CD1c-positive myeloid dendritic cell (primary cell): ENCODE measurements at regions not wholly inside any gene's neighbourhood (a gene's known extent, or its start where the extent isn't known, plus 50 kb on each side); places are given as distances from the start of the nearest gene placed in this dataset.

Source experiments
- DNase-seq: peaks from one replicate; pipeline ENCODE4 v3.0.0-alpha.2; 2016; ENCODE audit errors: extremely low spot score

DNA sequence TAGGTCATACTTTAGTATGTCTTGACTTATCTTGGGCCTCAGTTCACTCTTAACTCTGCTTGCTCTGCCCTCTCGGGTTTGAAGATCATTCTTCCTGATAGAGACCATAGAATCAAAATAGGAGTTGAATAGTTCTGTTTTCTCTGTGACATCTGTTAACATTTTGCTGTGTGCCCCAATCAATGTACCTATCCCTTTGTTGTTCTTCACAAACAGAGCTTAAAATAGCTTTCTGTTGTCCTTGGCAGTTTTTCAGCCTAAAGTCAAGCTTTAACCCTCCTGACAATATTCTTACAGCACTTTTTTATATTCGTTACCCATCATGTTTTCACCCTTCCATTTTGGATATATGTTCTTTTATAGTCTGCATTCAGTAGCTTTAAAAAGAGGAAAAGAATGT is 724.5 kb upstream of the FANCL start:
- DNase-seq = no peak

GRCh38 chr2:58959996-58960395 is 718.9 kb upstream of the FANCL start:
- no peak for DNase-seq

GRCh38 chr2:58957188-58957840 is 716.2 kb upstream of the FANCL start:
- no peak for DNase-seq

DNA sequence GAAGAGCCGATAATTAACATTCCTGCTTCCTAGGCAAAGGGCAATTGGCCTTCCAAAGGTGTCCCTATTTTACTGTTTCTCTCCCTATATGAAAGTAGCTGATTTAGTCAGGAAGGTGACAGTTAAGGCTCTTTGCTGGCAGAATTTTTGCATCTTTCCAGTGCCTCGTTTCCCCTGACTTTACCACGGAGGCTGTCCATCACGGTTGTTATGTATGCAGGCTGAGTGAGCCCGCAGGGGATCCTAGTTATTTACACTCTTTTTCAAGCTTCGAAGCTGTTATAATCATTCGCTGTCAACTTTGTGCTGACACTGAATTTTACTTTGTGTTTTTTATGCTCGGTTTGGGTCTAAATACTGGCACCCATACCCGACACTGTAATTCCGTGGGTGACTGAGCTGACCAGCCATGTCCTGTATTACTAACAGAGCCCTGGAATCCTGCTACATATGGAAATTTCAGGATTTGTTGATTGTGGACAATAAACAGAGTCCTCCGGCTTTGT is 713.8 kb upstream of the FANCL start:
- DNase-seq = no peak

- DNase-seq = no peak
Observed at GRCh38 chr2:58951722-58952121, 710.6 kb upstream of the FANCL start.

GRCh38 chr2:58950795-58951462 is 709.8 kb upstream of the FANCL start:
- DNase-seq = no peak

DNA sequence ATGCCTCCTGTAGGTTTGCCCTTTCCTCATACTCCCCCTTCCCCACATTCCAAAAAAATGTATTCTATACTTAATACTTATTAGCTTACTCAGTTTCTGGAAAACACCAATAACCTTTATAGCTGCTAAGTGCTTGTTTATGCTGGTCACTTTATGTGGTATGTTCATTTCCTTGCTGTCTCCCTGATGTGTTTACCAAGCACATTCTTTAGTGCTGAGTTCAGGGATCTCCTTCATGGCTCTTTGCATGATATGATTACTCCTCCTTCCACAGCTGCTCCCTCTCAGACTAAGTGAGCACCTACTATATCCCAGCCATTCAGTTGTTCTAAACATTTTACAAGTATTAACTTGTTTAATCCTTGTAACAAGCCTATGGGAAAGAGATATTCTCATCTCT is 698.3 kb upstream of the FANCL start:
- DNase-seq = no peak

- no peak for DNase-seq
Observed at GRCh38 chr2:58938988-58939387, 697.9 kb upstream of the FANCL start.

DNA sequence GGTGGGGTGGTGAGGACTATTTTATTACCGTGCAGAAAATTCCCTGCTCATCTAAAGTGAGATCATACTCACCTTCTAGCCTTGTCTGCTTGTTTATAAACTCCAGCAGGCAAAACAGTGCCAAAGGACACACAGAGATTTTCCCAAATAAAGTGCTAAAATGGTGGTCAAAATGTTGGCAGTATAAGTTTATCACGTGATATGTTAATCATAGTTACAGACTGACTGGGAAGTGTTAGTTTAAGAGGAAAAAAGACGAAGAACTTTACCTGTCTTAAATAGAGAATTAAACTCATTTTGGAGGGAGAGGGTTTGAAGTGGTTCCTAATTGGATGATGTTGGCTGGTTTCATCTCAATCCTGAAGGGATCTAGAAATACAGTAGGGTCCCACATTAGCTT is 691.7 kb upstream of the FANCL start:
- DNase-seq = no peak

GRCh38 chr2:58930537-58930936 is 689.4 kb upstream of the FANCL start:
- DNase-seq = no peak

- no peak for DNase-seq
Observed at GRCh38 chr2:58928973-58929372, 687.8 kb upstream of the FANCL start.

DNA sequence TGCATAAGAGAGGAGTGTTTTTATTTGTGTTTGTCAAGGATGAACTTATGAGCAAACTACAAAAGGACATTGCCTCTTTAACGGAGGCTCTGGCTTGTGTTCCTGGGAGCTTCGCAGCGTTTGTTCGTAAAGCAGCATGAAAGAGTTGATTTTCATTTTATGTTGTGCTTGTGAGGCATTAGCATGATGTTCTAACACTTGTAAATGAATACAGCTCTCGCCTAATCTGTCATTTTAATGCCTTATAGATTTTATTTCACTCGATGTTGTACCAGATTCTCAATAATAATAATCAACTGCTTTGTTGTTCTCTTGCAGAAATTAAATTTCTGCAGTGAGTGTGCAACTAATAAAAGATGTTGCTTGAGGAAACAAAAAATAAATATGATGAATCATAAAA is 687.3 kb upstream of the FANCL start:
- DNase-seq = no peak

DNA sequence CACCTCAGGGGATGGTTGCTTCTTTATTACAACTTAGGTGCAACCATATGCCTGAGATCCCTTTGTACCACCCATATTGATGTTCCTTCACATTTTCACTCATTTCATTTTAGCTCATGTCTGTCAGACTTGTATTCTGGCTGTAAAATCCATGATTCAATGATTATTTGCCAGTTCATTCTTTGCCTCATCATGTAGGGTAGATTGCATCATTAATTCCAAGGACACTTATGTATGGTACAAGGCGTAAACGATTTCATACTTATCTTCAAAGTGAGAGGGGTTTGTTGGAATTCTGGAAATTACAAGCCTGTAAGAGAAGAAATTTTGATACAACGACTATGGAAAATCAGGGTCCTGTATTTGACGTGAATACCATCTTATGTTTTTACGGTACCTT is 685.0 kb upstream of the FANCL start:
- no peak for DNase-seq

- DNase-seq = no peak
Observed at GRCh38 chr2:58925676-58926081, 684.6 kb upstream of the FANCL start.

DNA sequence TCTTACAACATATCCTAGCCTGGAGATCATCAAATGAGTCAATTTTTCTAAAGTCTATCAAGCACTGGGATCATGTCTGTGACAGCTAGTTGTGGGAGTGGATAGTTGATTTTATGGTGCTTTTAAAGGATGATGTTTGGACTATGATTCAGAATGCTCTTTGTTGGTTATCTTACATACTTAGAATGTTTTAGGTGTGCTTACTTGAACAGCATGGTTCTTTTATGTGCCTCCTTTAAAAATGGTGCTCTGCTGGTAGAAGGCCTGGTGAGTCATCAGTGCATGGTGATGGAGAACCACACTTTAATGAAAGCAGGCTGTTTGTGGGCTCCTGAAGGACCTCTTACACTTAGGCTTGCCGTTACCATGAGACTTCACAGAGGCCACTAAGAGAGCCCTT is 682.7 kb upstream of the FANCL start:
- DNase-seq = no peak

GRCh38 chr2:58922245-58922644 is 681.1 kb upstream of the FANCL start:
- no peak for DNase-seq

- DNase-seq = no peak
Observed at GRCh38 chr2:58921676-58922075, 680.6 kb upstream of the FANCL start.

DNA sequence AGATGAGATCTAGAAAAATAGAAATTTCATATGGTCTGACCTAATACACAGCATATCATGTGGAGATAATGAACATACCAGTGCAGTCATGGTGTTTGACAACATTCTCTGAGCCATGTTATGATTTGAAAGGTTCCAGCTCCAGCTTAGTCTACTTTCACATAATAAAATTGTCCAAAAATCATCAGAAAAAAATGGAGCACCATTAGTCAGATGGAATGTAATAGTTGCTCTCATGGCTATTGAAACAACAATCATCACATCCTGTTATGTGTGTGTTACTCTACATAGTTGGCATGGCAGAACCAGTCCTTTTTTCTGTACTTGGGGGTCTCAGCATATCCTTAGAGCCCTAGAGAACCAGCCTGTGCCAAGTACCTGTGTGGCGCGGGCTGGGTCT is 678.9 kb upstream of the FANCL start:
- no peak for DNase-seq

GRCh38 chr2:58919316-58919715 is 678.2 kb upstream of the FANCL start:
- no peak for DNase-seq

GRCh38 chr2:58918141-58918540 is 677.0 kb upstream of the FANCL start:
- DNase-seq = no peak

- DNase-seq = no peak
Observed at GRCh38 chr2:58917596-58917995, 676.5 kb upstream of the FANCL start.

DNA sequence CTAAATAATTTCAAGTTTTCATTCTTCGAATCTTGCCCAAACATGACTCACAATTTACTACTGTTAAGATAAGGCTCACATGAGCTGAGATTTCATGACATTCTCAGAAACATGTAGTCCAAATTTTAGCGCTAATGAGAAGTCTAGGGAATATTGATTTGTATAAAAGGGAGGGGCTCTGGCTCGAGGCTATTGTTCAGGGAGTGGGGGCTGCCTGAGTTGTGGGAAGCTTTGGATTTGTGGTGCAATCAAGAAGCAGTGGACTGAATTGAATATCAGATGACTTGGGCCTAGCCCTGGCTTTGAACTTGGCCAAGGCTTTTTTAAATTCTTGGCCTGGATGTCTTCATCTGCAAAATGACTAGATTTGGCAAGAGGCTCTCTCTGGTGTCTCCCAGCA is 674.9 kb upstream of the FANCL start:
- DNase-seq = no peak

GRCh38 chr2:58914733-58915505 is 673.8 kb upstream of the FANCL start:
- DNase-seq = no peak
